ENCODE measurements at regions not wholly inside any gene's neighbourhood (a gene's known extent, or its start where the extent isn't known, plus 50 kb on each side); places are given as distances from the start of the nearest gene placed in this dataset.

- TF ChIP-seq CTCF (IDR thresholded peaks at IDR 0.05): no peak
- TF ChIP-seq POLR2A (IDR thresholded peaks at IDR 0.05): no peak
- TF ChIP-seq POLR2AphosphoS5 (IDR thresholded peaks at IDR 0.05; ENCODE audit: insufficient read depth in 1 of 2, low read depth in 1 of 2): no peak
Observed at GRCh38 chr7:110446658-110447057, 644.3 kb upstream of the LRRN3 start.
